Endodermal cell (in vitro differentiated cells): ENCODE measurements at regions not wholly inside any gene's neighbourhood (a gene's known extent, or its start where the extent isn't known, plus 50 kb on each side); places are given as distances from the start of the nearest gene placed in this dataset.
A peak's percentile ranks its signal among the peaks of the same experiment; 100 is the strongest.

ENCODE experiments used
- DNase-seq: peaks from one replicate; pipeline ENCODE4 v3.0.0-alpha.2; 2017
- H3K27ac ChIP-seq: 2 replicates; pipeline ENCODE4 v1.5.1; 2013; ENCODE audit warnings: mild to moderate bottlenecking, low read depth, low read length, moderate library complexity
- H3K27me3 ChIP-seq: 2 replicates; pipeline ENCODE4 v1.6.1; 2013; ENCODE audit warnings: mild to moderate bottlenecking, low read length, moderate library complexity; ENCODE audit not compliant: insufficient read depth, control insufficient read depth, poor library complexity, severe bottlenecking
- H3K36me3 ChIP-seq: 2 replicates; pipeline ENCODE4 v1.7.0; 2013; ENCODE audit warnings: mild to moderate bottlenecking, low read length, moderate library complexity; ENCODE audit not compliant: control insufficient read depth, insufficient read depth
- H3K4me1 ChIP-seq: one replicate; pipeline ENCODE4 v1.7.0; 2013; ENCODE audit warnings: low read length; ENCODE audit not compliant: control insufficient read depth, insufficient read depth
- H3K4me3 ChIP-seq: 2 replicates; pipeline ENCODE4 v1.5.1; 2013; ENCODE audit warnings: mild to moderate bottlenecking, low read length, moderate library complexity
- H3K9ac ChIP-seq: 2 replicates; pipeline ENCODE4 v1.6.1; 2013; ENCODE audit warnings: mild to moderate bottlenecking, low read length, moderate library complexity; ENCODE audit not compliant: poor library complexity, severe bottlenecking; ENCODE audit errors: extremely low read depth
- H3K9me3 ChIP-seq: 2 replicates; pipeline ENCODE4 v1.6.1; 2013; ENCODE audit warnings: mild to moderate bottlenecking, low read length, moderate library complexity; ENCODE audit not compliant: control insufficient read depth
- H3K27ac Mint-ChIP-seq: 2 replicates; pipeline ENCODE4 v1.8.0; 2020; ENCODE audit warnings: mixed read lengths
- H3K27me3 Mint-ChIP-seq: 2 replicates; pipeline ENCODE4 v1.8.0; 2021; ENCODE audit warnings: mild to moderate bottlenecking, mixed read lengths; ENCODE audit not compliant: insufficient read depth
- H3K36me3 Mint-ChIP-seq: 2 replicates; pipeline ENCODE4 v1.8.0; 2020; ENCODE audit warnings: low read depth, mixed read lengths
- H3K4me1 Mint-ChIP-seq: 2 replicates; pipeline ENCODE4 v1.8.0; 2020; ENCODE audit warnings: mixed read lengths
- H3K4me3 Mint-ChIP-seq: 2 replicates; pipeline ENCODE4 v1.8.0; 2020; ENCODE audit warnings: mild to moderate bottlenecking, moderate library complexity, mixed read lengths
- H3K9me3 Mint-ChIP-seq: 2 replicates; pipeline ENCODE4 v1.8.0; 2020; ENCODE audit warnings: mild to moderate bottlenecking, mixed read lengths
- WGBS, 2 experiments: methylation state at CpG; one replicate each; pipeline versions ENCODE4 v1.1.5 to v1.1.7; 2013; ENCODE audit warnings: missing lambda C conversion rate in 2 of 2, mixed read lengths in 1 of 2; ENCODE audit not compliant: insufficient coverage in 1 of 2, insufficient read length in 1 of 2; 5-methylcytosine and 5-hydroxymethylcytosine counted together
- TF ChIP-seq, protein P1 (sequence below): fragments of 200-600 bp; sonication (generic); conservative IDR thresholded peaks from 2 replicates; pipeline ENCODE4 v1.5.0; 2021; ENCODE audit warnings: antibody characterized with exemption, mild to moderate bottlenecking

DNA sequence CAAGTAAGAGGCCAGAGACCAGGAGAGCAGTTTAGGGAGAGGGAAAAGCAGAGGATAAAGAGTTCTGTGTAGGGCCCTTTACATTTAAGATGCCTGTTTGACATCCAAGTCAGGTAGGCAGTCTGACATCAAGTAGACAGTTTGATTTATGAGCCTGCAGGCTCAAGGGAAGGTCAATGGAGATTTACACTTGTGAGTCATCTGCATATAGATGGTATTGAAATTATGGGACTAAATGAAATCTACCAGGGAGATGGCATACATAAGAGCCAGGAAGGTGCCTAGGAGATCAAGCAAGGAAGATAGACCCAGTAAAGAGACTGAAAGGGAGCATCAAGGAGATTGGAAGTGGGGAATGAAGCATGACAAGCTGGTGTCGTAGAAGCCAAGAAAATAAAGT, 212.4 kb upstream of the PKDCC start:
- H3K27me3 Mint-ChIP-seq = peaks cover 85% of the 10 kb centered on the region
- H3K27me3 ChIP-seq = peaks cover 96% of the 10 kb centered on the region
- no peaks in the 10 kb centered on the region for H3K4me1 ChIP-seq
- peaks cover 2% of the 10 kb centered on the region for H3K4me1 Mint-ChIP-seq
- H3K27ac ChIP-seq = no peak overlapping the region
- H3K36me3 Mint-ChIP-seq = no peaks in the 10 kb centered on the region
- H3K9me3 Mint-ChIP-seq = no peaks in the 10 kb centered on the region
- no peak for DNase-seq
- no peaks in the 10 kb centered on the region for H3K36me3 ChIP-seq
- H3K27ac Mint-ChIP-seq = no peak overlapping the region
- no peak overlapping the region for H3K4me3 Mint-ChIP-seq
- 82% methylated on average over 1 of the region's 1 CpG; no CpG with 5 or more reads in 1 of the 2 experiments for WGBS, 2 experiments
- no peaks in the 10 kb centered on the region for H3K9me3 ChIP-seq
- no peak overlapping the region for H3K4me3 ChIP-seq
- TF ChIP-seq, protein P1, sequence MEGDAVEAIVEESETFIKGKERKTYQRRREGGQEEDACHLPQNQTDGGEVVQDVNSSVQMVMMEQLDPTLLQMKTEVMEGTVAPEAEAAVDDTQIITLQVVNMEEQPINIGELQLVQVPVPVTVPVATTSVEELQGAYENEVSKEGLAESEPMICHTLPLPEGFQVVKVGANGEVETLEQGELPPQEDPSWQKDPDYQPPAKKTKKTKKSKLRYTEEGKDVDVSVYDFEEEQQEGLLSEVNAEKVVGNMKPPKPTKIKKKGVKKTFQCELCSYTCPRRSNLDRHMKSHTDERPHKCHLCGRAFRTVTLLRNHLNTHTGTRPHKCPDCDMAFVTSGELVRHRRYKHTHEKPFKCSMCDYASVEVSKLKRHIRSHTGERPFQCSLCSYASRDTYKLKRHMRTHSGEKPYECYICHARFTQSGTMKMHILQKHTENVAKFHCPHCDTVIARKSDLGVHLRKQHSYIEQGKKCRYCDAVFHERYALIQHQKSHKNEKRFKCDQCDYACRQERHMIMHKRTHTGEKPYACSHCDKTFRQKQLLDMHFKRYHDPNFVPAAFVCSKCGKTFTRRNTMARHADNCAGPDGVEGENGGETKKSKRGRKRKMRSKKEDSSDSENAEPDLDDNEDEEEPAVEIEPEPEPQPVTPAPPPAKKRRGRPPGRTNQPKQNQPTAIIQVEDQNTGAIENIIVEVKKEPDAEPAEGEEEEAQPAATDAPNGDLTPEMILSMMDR = no peak
- H3K9ac ChIP-seq = no peak overlapping the region

DNA sequence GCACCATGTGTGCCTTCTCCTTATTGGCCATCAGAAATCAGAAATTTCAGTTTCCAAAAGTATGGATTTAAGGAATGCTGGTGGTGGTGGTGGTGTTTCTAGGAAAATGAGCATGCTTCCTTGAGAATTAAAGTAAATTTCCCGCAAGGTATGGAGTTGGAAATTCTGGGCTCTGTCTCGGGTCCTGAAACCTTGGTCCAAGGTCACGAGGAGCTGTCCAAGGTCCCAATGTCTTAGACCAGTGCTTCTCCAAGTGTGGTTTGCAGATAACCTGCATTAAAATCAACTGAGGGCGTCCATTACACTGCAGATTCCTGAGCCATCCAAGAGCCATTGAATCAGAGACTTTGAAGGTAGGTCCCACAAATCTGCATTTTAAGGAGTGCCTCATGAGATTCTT, 210.9 kb upstream of the PKDCC start:
- 13 to 20% methylated on average over 2 to 4 of the region's 4 CpGs for WGBS, 2 experiments
- Mint-ChIP-seq H3K4me1 (peaks cover 1% of the 10 kb centered on the region), H3K27ac (no peak overlapping the region), H3K27me3 (peaks cover 81% of the 10 kb centered on the region), H3K4me3 (no peak overlapping the region), H3K36me3 (no peaks in the 10 kb centered on the region), H3K9me3 (no peaks in the 10 kb centered on the region)
- H3K9ac ChIP-seq = no peak overlapping the region
- H3K27ac ChIP-seq = no peak overlapping the region
- DNase-seq = peak; percentile 89
- no peak overlapping the region for H3K4me3 ChIP-seq
- no peaks in the 10 kb centered on the region for H3K9me3 ChIP-seq
- TF ChIP-seq, protein P1 = no peak
- H3K27me3 ChIP-seq = peaks cover 86% of the 10 kb centered on the region
- no peaks in the 10 kb centered on the region for H3K4me1 ChIP-seq
- no peaks in the 10 kb centered on the region for H3K36me3 ChIP-seq

DNA sequence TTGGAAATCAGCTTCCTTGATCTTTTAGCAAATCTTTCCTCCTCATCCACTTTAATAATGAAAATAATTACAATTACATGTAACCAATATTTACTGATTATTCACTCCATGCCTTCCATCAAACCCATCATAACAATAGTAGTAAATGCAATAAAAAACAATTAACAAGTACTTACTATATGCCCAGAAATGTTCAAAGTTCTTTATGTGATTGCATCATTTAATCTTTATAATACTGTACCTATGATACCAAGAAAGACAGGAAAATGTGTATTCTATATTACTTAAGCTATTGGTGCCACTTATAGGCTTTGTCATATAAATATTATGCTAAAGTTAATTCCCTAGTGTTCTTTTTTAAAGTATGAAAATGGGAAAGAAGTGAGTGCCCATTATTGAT, 210.2 kb upstream of the PKDCC start:
- Mint-ChIP-seq H3K4me3 (no peak overlapping the region), H3K9me3 (no peaks in the 10 kb centered on the region), H3K4me1 (peaks cover 1% of the 10 kb centered on the region), H3K27ac (no peak overlapping the region), H3K27me3 (peaks cover 81% of the 10 kb centered on the region), H3K36me3 (no peaks in the 10 kb centered on the region)
- Histone ChIP-seq H3K9ac (no peak overlapping the region), H3K9me3 (no peaks in the 10 kb centered on the region), H3K4me1 (no peaks in the 10 kb centered on the region), H3K4me3 (no peak overlapping the region), H3K27me3 (peaks cover 86% of the 10 kb centered on the region), H3K36me3 (no peaks in the 10 kb centered on the region), H3K27ac (no peak overlapping the region)
- TF ChIP-seq, protein P1 = no peak
- DNase-seq = no peak
